NB4 (cell line): ENCODE measurements at regions not wholly inside any gene's neighbourhood (a gene's known extent, or its start where the extent isn't known, plus 50 kb on each side); places are given as distances from the start of the nearest gene placed in this dataset.

ENCODE experiments used
- MYC ChIP-seq: IDR thresholded peaks from 2 replicates; pipeline ENCODE4 v1.6.1; 2011; ENCODE audit warnings: low read depth, low read length
- POLR2A ChIP-seq: IDR thresholded peaks from 2 replicates; pipeline ENCODE4 v1.6.1; 2011; ENCODE audit warnings: mild to moderate bottlenecking; ENCODE audit not compliant: insufficient read length; ENCODE audit errors: extremely low read depth
- TF ChIP-seq, protein P1 (sequence below): IDR thresholded peaks from one replicate; pipeline ENCODE4 v1.5.1; 2012; ENCODE audit warnings: low read depth, low read length
- TF ChIP-seq, protein P2 (sequence below): IDR thresholded peaks from 2 replicates; pipeline ENCODE4 v1.6.1; 2011; ENCODE audit warnings: low read depth, low read length

DNA sequence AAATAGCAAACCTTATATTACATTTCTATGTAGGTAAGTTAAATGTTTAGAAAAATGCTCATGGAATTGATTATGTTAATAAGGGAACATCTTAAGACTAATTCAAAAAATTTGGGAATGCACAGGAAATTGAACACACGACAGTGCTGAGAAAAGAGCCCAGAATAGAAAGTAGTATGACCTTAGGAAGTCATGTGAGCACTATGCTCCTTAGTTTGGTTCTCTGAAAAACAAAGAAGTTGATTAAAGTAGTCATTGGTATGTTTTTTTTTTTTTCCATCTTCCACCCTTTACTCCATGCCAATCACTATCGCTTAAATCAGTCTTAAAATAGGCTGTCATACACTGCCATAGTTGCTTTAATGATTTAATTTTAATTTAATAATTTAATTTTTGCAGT, 242.9 kb downstream of the ANKRD7 start:
- TF ChIP-seq, protein P1, sequence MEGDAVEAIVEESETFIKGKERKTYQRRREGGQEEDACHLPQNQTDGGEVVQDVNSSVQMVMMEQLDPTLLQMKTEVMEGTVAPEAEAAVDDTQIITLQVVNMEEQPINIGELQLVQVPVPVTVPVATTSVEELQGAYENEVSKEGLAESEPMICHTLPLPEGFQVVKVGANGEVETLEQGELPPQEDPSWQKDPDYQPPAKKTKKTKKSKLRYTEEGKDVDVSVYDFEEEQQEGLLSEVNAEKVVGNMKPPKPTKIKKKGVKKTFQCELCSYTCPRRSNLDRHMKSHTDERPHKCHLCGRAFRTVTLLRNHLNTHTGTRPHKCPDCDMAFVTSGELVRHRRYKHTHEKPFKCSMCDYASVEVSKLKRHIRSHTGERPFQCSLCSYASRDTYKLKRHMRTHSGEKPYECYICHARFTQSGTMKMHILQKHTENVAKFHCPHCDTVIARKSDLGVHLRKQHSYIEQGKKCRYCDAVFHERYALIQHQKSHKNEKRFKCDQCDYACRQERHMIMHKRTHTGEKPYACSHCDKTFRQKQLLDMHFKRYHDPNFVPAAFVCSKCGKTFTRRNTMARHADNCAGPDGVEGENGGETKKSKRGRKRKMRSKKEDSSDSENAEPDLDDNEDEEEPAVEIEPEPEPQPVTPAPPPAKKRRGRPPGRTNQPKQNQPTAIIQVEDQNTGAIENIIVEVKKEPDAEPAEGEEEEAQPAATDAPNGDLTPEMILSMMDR, result no peak
- TF ChIP-seq POLR2A (no peak), MYC (no peak)
- TF ChIP-seq, protein P2, sequence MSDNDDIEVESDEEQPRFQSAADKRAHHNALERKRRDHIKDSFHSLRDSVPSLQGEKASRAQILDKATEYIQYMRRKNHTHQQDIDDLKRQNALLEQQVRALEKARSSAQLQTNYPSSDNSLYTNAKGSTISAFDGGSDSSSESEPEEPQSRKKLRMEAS, result no peak
